ENCODE measurements at regions not wholly inside any gene's neighbourhood (a gene's known extent, or its start where the extent isn't known, plus 50 kb on each side); places are given as distances from the start of the nearest gene placed in this dataset.

GRCh38 chr4:66769441-66769840 lies 775.9 kb downstream of the CENPC start:
- no peak for TF ChIP-seq CTCF (IDR thresholded peaks at IDR 0.05)
- TF ChIP-seq POLR2A (IDR thresholded peaks at IDR 0.05): no peak
- TF ChIP-seq EP300 (IDR thresholded peaks at IDR 0.05): no peak

All from ovary (tissue), 3 donors.